NCI-H2171 treated with DMSO at 0.1 percent for 48 hours (cell line): ENCODE measurements at regions not wholly inside any gene's neighbourhood (a gene's known extent, or its start where the extent isn't known, plus 50 kb on each side); places are given as distances from the start of the nearest gene placed in this dataset.

ENCODE experiments used
- DNase-seq: peaks from one replicate; lab custom pipeline; 2025; lab: John Stamatoyannopoulos, UW

GRCh38 chr5:6869677-6870076 lies 156.4 kb downstream of the TENT4A start:
- no peak for DNase-seq

- DNase-seq = no peak
Observed at GRCh38 chr5:6872441-6873160, 159.4 kb downstream of the TENT4A start.

- DNase-seq = no peak
Observed at GRCh38 chr5:6873359-6873758, 160.1 kb downstream of the TENT4A start.

- no peak for DNase-seq
Observed at GRCh38 chr5:6875376-6875775, 162.1 kb downstream of the TENT4A start.

GRCh38 chr5:6877986-6878828 lies 165.0 kb downstream of the TENT4A start:
- no peak for DNase-seq

GRCh38 chr5:6885581-6885980 lies 172.3 kb downstream of the TENT4A start:
- DNase-seq = no peak

- DNase-seq = no peak
Observed at GRCh38 chr5:6886866-6887265, 173.6 kb downstream of the TENT4A start.

- DNase-seq = no peak
Observed at GRCh38 chr5:6889030-6889429, 175.8 kb downstream of the TENT4A start.

GRCh38 chr5:6899221-6899620 lies 186.0 kb downstream of the TENT4A start:
- no peak for DNase-seq

- DNase-seq = no peak
Observed at GRCh38 chr5:6900247-6901227, 187.3 kb downstream of the TENT4A start.

GRCh38 chr5:6902094-6902493 lies 188.9 kb downstream of the TENT4A start:
- no peak for DNase-seq

- no peak for DNase-seq
Observed at GRCh38 chr5:6902597-6902996, 189.4 kb downstream of the TENT4A start.

GRCh38 chr5:6903934-6904333 lies 190.7 kb downstream of the TENT4A start:
- DNase-seq = no peak

GRCh38 chr5:6904860-6905259 lies 191.6 kb downstream of the TENT4A start:
- no peak for DNase-seq

GRCh38 chr5:6905423-6905822 lies 192.2 kb downstream of the TENT4A start:
- no peak for DNase-seq

- no peak for DNase-seq
Observed at GRCh38 chr5:6905883-6906282, 192.7 kb downstream of the TENT4A start.

- DNase-seq = no peak
Observed at GRCh38 chr5:6907320-6907918, 194.2 kb downstream of the TENT4A start.

GRCh38 chr5:6909901-6910300 lies 196.7 kb downstream of the TENT4A start:
- DNase-seq = no peak

GRCh38 chr5:6910950-6911349 lies 197.7 kb downstream of the TENT4A start:
- no peak for DNase-seq

GRCh38 chr5:6914347-6914746 lies 201.1 kb downstream of the TENT4A start:
- DNase-seq = no peak

GRCh38 chr5:6915574-6915973 lies 202.3 kb downstream of the TENT4A start:
- DNase-seq = no peak

- DNase-seq = no peak
Observed at GRCh38 chr5:6918255-6918654, 205.0 kb downstream of the TENT4A start.
